PC-3 (cell line): ENCODE measurements at regions not wholly inside any gene's neighbourhood (a gene's known extent, or its start where the extent isn't known, plus 50 kb on each side); places are given as distances from the start of the nearest gene placed in this dataset.

ENCODE experiments used
- ATAC-seq: fragments of 200-7000 bp; cut with Tn5 transposase; 2 replicates; pipeline ENCODE4 v1.9.1; 2020; ENCODE audit warnings: mild to moderate bottlenecking, moderate library complexity
- BruUV-seq: library from RNA; stranded (reverse); fragments of 400-500 nt; replicated peaks from 2 replicates; lab custom pipeline; 2021; lab: Mats Ljungman, UMichigan
- CTCF ChIA-PET: fragments of 300-600 bp; sonication (Branson Sonifier 250); formaldehyde crosslinking; loops from one replicate; lab custom pipeline; 2022; ENCODE audit warnings: antibody characterized with exemption; lab: Charles Lee
- POLR2A ChIA-PET: fragments of 300-600 bp; sonication (Branson Sonifier 250); formaldehyde crosslinking; loops from one replicate; lab custom pipeline; 2022; ENCODE audit warnings: antibody characterized with exemption; ENCODE audit not compliant: unreplicated experiment; lab: Charles Lee
- DNase-seq: peaks from one replicate; pipeline ENCODE4 v3.0.0-alpha.2; 2015
- H2AFZ ChIP-seq: fragments of 300-600 bp; sonication (generic); 2 replicates; pipeline ENCODE4 v1.6.0; 2016; ENCODE audit warnings: antibody characterized with exemption, low read length
- H3F3A ChIP-seq: fragments of 300-600 bp; sonication (generic); one replicate; pipeline ENCODE4 v1.6.0; 2017; ENCODE audit warnings: antibody characterized with exemption, low read length, control low read depth, mild to moderate bottlenecking; ENCODE audit not compliant: unreplicated experiment
- H3K27ac ChIP-seq: fragments of 300-600 bp; sonication (generic); 2 replicates; pipeline ENCODE4 v1.5.1; 2016; ENCODE audit warnings: mild to moderate bottlenecking, low read length
- H3K27me3 ChIP-seq: fragments of 300-600 bp; sonication (generic); 2 replicates; pipeline ENCODE4 v1.6.1; 2016; ENCODE audit warnings: low read length, mixed read lengths
- H3K36me3 ChIP-seq: fragments of 300-600 bp; sonication (generic); 2 replicates; pipeline ENCODE4 v1.6.1; 2016; ENCODE audit warnings: low read depth, mixed run types, low read length, mixed read lengths
- H3K4me1 ChIP-seq: fragments of 300-600 bp; sonication (generic); 2 replicates; pipeline ENCODE4 v1.5.1; 2016; ENCODE audit warnings: low read length; ENCODE audit not compliant: insufficient read depth
- H3K4me2 ChIP-seq: fragments of 300-600 bp; sonication (generic); 2 replicates; pipeline ENCODE4 v1.6.0; 2016; ENCODE audit warnings: low read length
- H3K4me3 ChIP-seq: fragments of 300-600 bp; sonication (generic); 2 replicates; pipeline ENCODE4 v1.5.1; 2016; ENCODE audit warnings: mild to moderate bottlenecking, low read length, mixed read lengths
- H3K79me2 ChIP-seq: fragments of 300-600 bp; sonication (generic); 2 replicates; pipeline ENCODE4 v1.6.1; 2017; ENCODE audit warnings: low read length, mixed read lengths
- H3K9ac ChIP-seq: fragments of 300-600 bp; sonication (generic); 2 replicates; pipeline ENCODE4 v1.6.0; 2016; ENCODE audit warnings: mild to moderate bottlenecking, low read length
- H3K9me2 ChIP-seq: fragments of 300-600 bp; sonication (generic); replicated peaks from 2 replicates; pipeline ENCODE4 v1.6.1; 2016; ENCODE audit warnings: mixed run types, low read length, mixed read lengths
- H3K9me3 ChIP-seq: fragments of 300-600 bp; sonication (generic); 2 replicates; pipeline ENCODE4 v1.6.1; 2016; ENCODE audit warnings: low read length, mixed read lengths
- H4K20me1 ChIP-seq: fragments of 300-600 bp; sonication (generic); 2 replicates; pipeline ENCODE4 v1.6.1; 2016; ENCODE audit warnings: low read length, mixed read lengths
- CTCF ChIP-seq: fragments of 300-600 bp; sonication (generic); conservative IDR thresholded peaks from 2 replicates; pipeline ENCODE4 v1.5.1; 2017; ENCODE audit warnings: antibody characterized with exemption, low read depth, mild to moderate bottlenecking, low read length
- EZH2 ChIP-seq: fragments of 300-600 bp; sonication (generic); IDR thresholded peaks from one replicate; pipeline ENCODE4 v1.6.1; 2017; ENCODE audit warnings: antibody characterized with exemption, mild to moderate bottlenecking, low read length; ENCODE audit not compliant: unreplicated experiment
- EZH2phosphoT487 ChIP-seq: fragments of 300-600 bp; sonication (generic); IDR thresholded peaks from 2 replicates; pipeline ENCODE4 v1.6.1; 2018; ENCODE audit warnings: mild to moderate bottlenecking, antibody characterized with exemption, low read length, borderline replicate concordance
- intact Hi-C: fragments of 100-400 bp; cut with micrococcal nuclease; formaldehyde crosslinking; loops from 2 replicates; pipeline ENCODE4 v1.9.0; 2023

GRCh38 chrX:130498653-130499274, 97.0 kb downstream of the RBMX2 start:
- Histone ChIP-seq H3K79me2 (no peaks in the 10 kb centered on the region), H4K20me1 (no peaks in the 10 kb centered on the region), H2AFZ (no peak overlapping the region), H3K9me3 (no peaks in the 10 kb centered on the region), H3K27me3 (peaks cover 7% of the 10 kb centered on the region), H3K27ac (no peak overlapping the region), H3K36me3 (no peaks in the 10 kb centered on the region), H3K9me2 (no peaks in the 10 kb centered on the region), H3K4me2 (no peak overlapping the region), H3F3A (no peaks in the 10 kb centered on the region), H3K4me1 (no peaks in the 10 kb centered on the region), H3K9ac (no peak overlapping the region), H3K4me3 (no peak overlapping the region)
- no peak for ATAC-seq
- intact Hi-C loops = no loop called here
- no peak for DNase-seq
- TF ChIP-seq CTCF (no peak), EZH2 (no peak), EZH2phosphoT487 (no peak)
- POLR2A ChIA-PET = no interaction called here
- BruUV-seq = no TSS peak
- CTCF ChIA-PET = no interaction called here

GRCh38 chrX:130502016-130502570, 100.3 kb downstream of the RBMX2 start:
- peaks cover 8% of the 10 kb centered on the region for H3K27me3 ChIP-seq
- no peak overlapping the region for H3K4me3 ChIP-seq
- BruUV-seq = no TSS peak
- no peaks in the 10 kb centered on the region for H3K4me1 ChIP-seq
- DNase-seq (no peak), ATAC-seq (no peak)
- no peak overlapping the region for H3K4me2 ChIP-seq
- no peaks in the 10 kb centered on the region for H4K20me1 ChIP-seq
- no peak for TF ChIP-seq EZH2phosphoT487
- TF ChIP-seq EZH2 = no peak
- no peak for TF ChIP-seq CTCF
- POLR2A ChIA-PET = no interaction called here
- CTCF ChIA-PET = no interaction called here
- H3F3A ChIP-seq = no peaks in the 10 kb centered on the region
- H3K9me2 ChIP-seq = no peaks in the 10 kb centered on the region
- H3K27ac ChIP-seq = no peak overlapping the region
- no peaks in the 10 kb centered on the region for H3K36me3 ChIP-seq
- H2AFZ ChIP-seq = no peak overlapping the region
- no peaks in the 10 kb centered on the region for H3K9me3 ChIP-seq
- H3K9ac ChIP-seq = no peak overlapping the region
- H3K79me2 ChIP-seq = no peaks in the 10 kb centered on the region
- intact Hi-C loops = no loop called here

GRCh38 chrX:130504019-130504418, 102.2 kb downstream of the RBMX2 start:
- H3K4me2 ChIP-seq = no peak overlapping the region
- CTCF ChIA-PET = no interaction called here
- no peaks in the 10 kb centered on the region for H3F3A ChIP-seq
- BruUV-seq = no TSS peak
- peaks cover 11% of the 10 kb centered on the region for H3K27me3 ChIP-seq
- H4K20me1 ChIP-seq = no peaks in the 10 kb centered on the region
- H3K36me3 ChIP-seq = no peaks in the 10 kb centered on the region
- no peaks in the 10 kb centered on the region for H3K4me1 ChIP-seq
- intact Hi-C loops = no loop called here
- H3K9me2 ChIP-seq = no peaks in the 10 kb centered on the region
- POLR2A ChIA-PET = no interaction called here
- no peak overlapping the region for H3K4me3 ChIP-seq
- H3K9ac ChIP-seq = no peak overlapping the region
- ATAC-seq = no peak
- no peak for DNase-seq
- no peak for TF ChIP-seq CTCF
- no peak for TF ChIP-seq EZH2phosphoT487
- no peak for TF ChIP-seq EZH2
- no peaks in the 10 kb centered on the region for H3K9me3 ChIP-seq
- H2AFZ ChIP-seq = no peak overlapping the region
- no peak overlapping the region for H3K27ac ChIP-seq
- H3K79me2 ChIP-seq = no peaks in the 10 kb centered on the region
